22Rv1 (cell line): ENCODE measurements at regions not wholly inside any gene's neighbourhood (a gene's known extent, or its start where the extent isn't known, plus 50 kb on each side); places are given as distances from the start of the nearest gene placed in this dataset.
"Not testable (repeated sequence)": the region's sequence is repeated elsewhere in the genome, so short reads cannot be mapped to it uniquely, and the experiment has no call there.

Experiments
- CTCF ChIP-seq: fragments of 450-650 bp; IDR thresholded peaks from 2 replicates; pipeline ENCODE4 v1.5.1; 2017; ENCODE audit warnings: mild to moderate bottlenecking
- ZFX ChIP-seq: fragments of 450-650 bp; IDR thresholded peaks from 2 replicates; pipeline ENCODE4 v1.6.1; 2017; ENCODE audit warnings: antibody characterized with exemption, borderline replicate concordance

DNA sequence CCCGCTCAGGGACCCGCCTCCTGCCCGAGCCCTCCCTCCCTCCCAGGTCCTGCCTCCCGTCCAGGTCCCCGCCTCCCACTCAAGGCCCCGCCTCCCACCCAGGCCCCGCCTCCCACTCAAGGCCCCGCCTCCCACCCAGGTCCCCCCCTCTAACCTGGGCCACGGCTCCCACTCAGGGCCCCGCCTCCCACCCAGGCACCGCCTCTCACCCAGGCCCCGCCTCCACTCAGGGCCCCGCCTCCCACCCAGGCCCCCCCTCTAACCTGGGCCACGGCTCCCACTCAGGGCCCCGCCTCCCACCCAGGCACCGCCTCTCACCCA, 103.5 kb downstream of the FAM53A start:
- not testable (repeated sequence) for TF ChIP-seq CTCF, ZFX
